Fibroblast of peridontal ligament (primary cell): ENCODE measurements at regions not wholly inside any gene's neighbourhood (a gene's known extent, or its start where the extent isn't known, plus 50 kb on each side); places are given as distances from the start of the nearest gene placed in this dataset.
"Not testable (repeated sequence)": the region's sequence is repeated elsewhere in the genome, so short reads cannot be mapped to it uniquely, and the experiment has no call there.

ENCODE experiments used
- DNase-seq: peaks from one replicate; pipeline ENCODE4 v3.0.0-alpha.2; 2010; ENCODE audit errors: extremely low read depth

GRCh38 chr3:163468531-163469335, 1609.6 kb downstream of the SI start:
- DNase-seq = no peak

- no peak for DNase-seq
Observed at GRCh38 chr3:163462446-163462845, 1615.8 kb downstream of the SI start.

- DNase-seq = no peak
Observed at GRCh38 chr3:163450698-163451097, 1627.6 kb downstream of the SI start.

- DNase-seq = no peak
Observed at GRCh38 chr3:163438760-163439159, 1639.5 kb downstream of the SI start.

GRCh38 chr3:163422671-163423070, 1655.6 kb downstream of the SI start:
- DNase-seq = no peak

GRCh38 chr3:163391407-163392181, 1686.7 kb downstream of the SI start:
- DNase-seq = no peak

- no peak for DNase-seq
Observed at GRCh38 chr3:163384383-163384782, 1693.9 kb downstream of the SI start.

GRCh38 chr3:163382183-163382582, 1696.1 kb downstream of the SI start:
- no peak for DNase-seq

- DNase-seq = no peak
Observed at GRCh38 chr3:163368168-163368567, 1710.1 kb downstream of the SI start.

GRCh38 chr3:163364717-163365116, 1713.6 kb downstream of the SI start:
- no peak for DNase-seq

- no peak for DNase-seq
Observed at GRCh38 chr3:163362151-163362550, 1716.1 kb downstream of the SI start.

- DNase-seq = not testable (repeated sequence)
Observed at GRCh38 chr3:163361357-163361878, 1716.9 kb downstream of the SI start.

- no peak for DNase-seq
Observed at GRCh38 chr3:163347944-163348343, 1730.4 kb downstream of the SI start.

GRCh38 chr3:163335429-163335828, 1742.9 kb downstream of the SI start:
- DNase-seq = no peak

- DNase-seq = no peak
Observed at GRCh38 chr3:163328680-163329079, 1749.6 kb downstream of the SI start.

- no peak for DNase-seq
Observed at GRCh38 chr3:163327086-163327485, 1751.2 kb downstream of the SI start.

GRCh38 chr3:163315786-163316185, 1762.5 kb downstream of the SI start:
- DNase-seq = no peak

GRCh38 chr3:163306405-163306804, 1771.9 kb downstream of the SI start:
- no peak for DNase-seq

GRCh38 chr3:163273694-163274093, 1777.1 kb downstream of the OTOL1 start:
- no peak for DNase-seq

- DNase-seq = no peak
Observed at GRCh38 chr3:163266731-163267130, 1770.1 kb downstream of the OTOL1 start.

- DNase-seq = no peak
Observed at GRCh38 chr3:163261618-163262017, 1765.0 kb downstream of the OTOL1 start.

GRCh38 chr3:163261056-163261455, 1764.4 kb downstream of the OTOL1 start:
- no peak for DNase-seq

- no peak for DNase-seq
Observed at GRCh38 chr3:163218336-163218735, 1721.7 kb downstream of the OTOL1 start.
